PC-9 (cell line): ENCODE measurements at regions not wholly inside any gene's neighbourhood (a gene's known extent, or its start where the extent isn't known, plus 50 kb on each side); places are given as distances from the start of the nearest gene placed in this dataset.

Source experiments
- CTCF ChIP-seq: fragments of 200-600 bp; sonication (generic); conservative IDR thresholded peaks from 2 replicates; pipeline ENCODE4 v1.6.1; 2017; ENCODE audit warnings: mixed run types, antibody characterized with exemption, mild to moderate bottlenecking, moderate library complexity
- EZH2 ChIP-seq: fragments of 200-600 bp; sonication (generic); IDR thresholded peaks from 2 replicates; pipeline ENCODE4 v1.8.0; 2017; ENCODE audit warnings: antibody characterized with exemption, low read depth

- TF ChIP-seq EZH2 (no peak), CTCF (no peak)
Measured at GRCh38 chr9:85466834-85467233, 274.9 kb downstream of the AGTPBP1 start.
